ENCODE measurements at regions not wholly inside any gene's neighbourhood (a gene's known extent, or its start where the extent isn't known, plus 50 kb on each side); places are given as distances from the start of the nearest gene placed in this dataset.

GRCh38 chr16:75899163-75899562, 172.9 kb upstream of the CPHXL start:
- intact Hi-C loops (cut with micrococcal nuclease; ENCODE audit: unreplicated experiment) (no loop called here), in situ Hi-C loops (cut with HindIII; ENCODE audit: low pct_unique_long_range_greater_than_20kb, low sequenced_read_pairs) (no loop called here)
- Histone ChIP-seq H3K36me3 (ENCODE audit: control insufficient read depth, insufficient read depth, low read length) (no peaks in the 10 kb centered on the region), H3K4me1 (ENCODE audit: control insufficient read depth, insufficient read depth, low read length) (no peaks in the 10 kb centered on the region), H3K27ac (ENCODE audit: low read length) (no peak overlapping the region), H3K4me3 (ENCODE audit: low read depth in 2 of 2, low read length in 2 of 2) (no peak overlapping the region), H3K9me3 (ENCODE audit: control insufficient read depth, insufficient read depth, low read depth, low read length) (no peaks in the 10 kb centered on the region), H3K27me3 (ENCODE audit: control insufficient read depth, insufficient read depth, low read length) (no peaks in the 10 kb centered on the region)
- TF ChIP-seq TCF7L2 (IDR thresholded peaks at IDR 0.05; ENCODE audit: low read depth, low read length) (no peak), POLR2AphosphoS5 (IDR thresholded peaks at IDR 0.05; ENCODE audit: low read depth, low read length) (no peak), SIN3A (IDR thresholded peaks at IDR 0.05; ENCODE audit: borderline replicate concordance, insufficient read depth, low read depth, low read length) (no peak)
- TF ChIP-seq, protein P1, sequence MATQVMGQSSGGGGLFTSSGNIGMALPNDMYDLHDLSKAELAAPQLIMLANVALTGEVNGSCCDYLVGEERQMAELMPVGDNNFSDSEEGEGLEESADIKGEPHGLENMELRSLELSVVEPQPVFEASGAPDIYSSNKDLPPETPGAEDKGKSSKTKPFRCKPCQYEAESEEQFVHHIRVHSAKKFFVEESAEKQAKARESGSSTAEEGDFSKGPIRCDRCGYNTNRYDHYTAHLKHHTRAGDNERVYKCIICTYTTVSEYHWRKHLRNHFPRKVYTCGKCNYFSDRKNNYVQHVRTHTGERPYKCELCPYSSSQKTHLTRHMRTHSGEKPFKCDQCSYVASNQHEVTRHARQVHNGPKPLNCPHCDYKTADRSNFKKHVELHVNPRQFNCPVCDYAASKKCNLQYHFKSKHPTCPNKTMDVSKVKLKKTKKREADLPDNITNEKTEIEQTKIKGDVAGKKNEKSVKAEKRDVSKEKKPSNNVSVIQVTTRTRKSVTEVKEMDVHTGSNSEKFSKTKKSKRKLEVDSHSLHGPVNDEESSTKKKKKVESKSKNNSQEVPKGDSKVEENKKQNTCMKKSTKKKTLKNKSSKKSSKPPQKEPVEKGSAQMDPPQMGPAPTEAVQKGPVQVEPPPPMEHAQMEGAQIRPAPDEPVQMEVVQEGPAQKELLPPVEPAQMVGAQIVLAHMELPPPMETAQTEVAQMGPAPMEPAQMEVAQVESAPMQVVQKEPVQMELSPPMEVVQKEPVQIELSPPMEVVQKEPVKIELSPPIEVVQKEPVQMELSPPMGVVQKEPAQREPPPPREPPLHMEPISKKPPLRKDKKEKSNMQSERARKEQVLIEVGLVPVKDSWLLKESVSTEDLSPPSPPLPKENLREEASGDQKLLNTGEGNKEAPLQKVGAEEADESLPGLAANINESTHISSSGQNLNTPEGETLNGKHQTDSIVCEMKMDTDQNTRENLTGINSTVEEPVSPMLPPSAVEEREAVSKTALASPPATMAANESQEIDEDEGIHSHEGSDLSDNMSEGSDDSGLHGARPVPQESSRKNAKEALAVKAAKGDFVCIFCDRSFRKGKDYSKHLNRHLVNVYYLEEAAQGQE (IDR thresholded peaks at IDR 0.05; ENCODE audit: insufficient read depth in 1 of 2, low read depth in 2 of 2, low read length in 1 of 2): no peak
- TF ChIP-seq, protein P2, sequence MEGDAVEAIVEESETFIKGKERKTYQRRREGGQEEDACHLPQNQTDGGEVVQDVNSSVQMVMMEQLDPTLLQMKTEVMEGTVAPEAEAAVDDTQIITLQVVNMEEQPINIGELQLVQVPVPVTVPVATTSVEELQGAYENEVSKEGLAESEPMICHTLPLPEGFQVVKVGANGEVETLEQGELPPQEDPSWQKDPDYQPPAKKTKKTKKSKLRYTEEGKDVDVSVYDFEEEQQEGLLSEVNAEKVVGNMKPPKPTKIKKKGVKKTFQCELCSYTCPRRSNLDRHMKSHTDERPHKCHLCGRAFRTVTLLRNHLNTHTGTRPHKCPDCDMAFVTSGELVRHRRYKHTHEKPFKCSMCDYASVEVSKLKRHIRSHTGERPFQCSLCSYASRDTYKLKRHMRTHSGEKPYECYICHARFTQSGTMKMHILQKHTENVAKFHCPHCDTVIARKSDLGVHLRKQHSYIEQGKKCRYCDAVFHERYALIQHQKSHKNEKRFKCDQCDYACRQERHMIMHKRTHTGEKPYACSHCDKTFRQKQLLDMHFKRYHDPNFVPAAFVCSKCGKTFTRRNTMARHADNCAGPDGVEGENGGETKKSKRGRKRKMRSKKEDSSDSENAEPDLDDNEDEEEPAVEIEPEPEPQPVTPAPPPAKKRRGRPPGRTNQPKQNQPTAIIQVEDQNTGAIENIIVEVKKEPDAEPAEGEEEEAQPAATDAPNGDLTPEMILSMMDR (IDR thresholded peaks at IDR 0.05): no peak
- DNase-seq (ENCODE audit: low read depth, low spot score) (no peak), ATAC-seq (no peak)
- no TSS peak for BruUV-seq (replicated peaks)
- ChIA-PET CTCF (no interaction called here), POLR2A (no interaction called here)

DNA sequence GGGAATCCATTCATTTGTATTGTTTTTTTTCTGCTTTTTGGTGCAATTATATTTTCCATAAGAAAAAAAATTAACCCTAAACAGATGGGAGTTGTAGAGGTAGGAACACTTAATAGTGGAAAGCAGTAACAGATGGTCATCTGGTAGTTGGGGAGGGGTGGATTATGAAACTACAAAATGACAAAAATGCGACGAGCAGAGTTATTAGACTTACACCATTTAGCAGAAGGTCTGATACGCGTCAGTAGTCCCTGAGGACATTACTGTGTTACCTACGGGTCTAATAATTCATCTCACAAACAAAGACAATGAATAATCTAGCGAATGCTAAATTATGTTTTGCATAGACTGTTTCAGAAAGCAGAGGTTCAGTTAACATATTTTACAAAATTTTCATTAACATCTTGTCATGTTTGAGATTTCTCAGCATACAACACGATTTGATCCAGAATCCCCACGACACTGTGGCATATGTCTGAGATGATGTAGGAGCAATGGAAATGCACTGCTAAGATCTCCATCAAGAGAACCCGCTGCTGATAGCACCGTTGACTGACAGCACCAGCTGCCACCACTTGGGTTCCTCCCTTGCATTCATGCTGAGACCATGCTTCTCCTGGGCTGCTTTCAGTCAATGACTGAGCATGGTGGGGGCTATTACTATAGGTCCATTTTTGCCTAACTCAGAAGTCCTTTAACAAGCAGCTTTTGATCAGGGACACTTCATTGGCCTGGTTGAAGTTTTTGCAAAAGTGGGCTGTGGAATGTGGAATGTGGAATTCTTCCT, 182.2 kb upstream of the CPHXL start:
- Histone ChIP-seq H3K27ac (ENCODE audit: low read length) (no peak overlapping the region), H3K9me3 (ENCODE audit: control insufficient read depth, insufficient read depth, low read depth, low read length) (no peaks in the 10 kb centered on the region), H3K36me3 (ENCODE audit: control insufficient read depth, insufficient read depth, low read length) (no peaks in the 10 kb centered on the region), H3K27me3 (ENCODE audit: control insufficient read depth, insufficient read depth, low read length) (no peaks in the 10 kb centered on the region), H3K4me3 (ENCODE audit: low read depth in 2 of 2, low read length in 2 of 2) (no peak overlapping the region), H3K4me1 (ENCODE audit: control insufficient read depth, insufficient read depth, low read length) (no peaks in the 10 kb centered on the region)
- ChIA-PET POLR2A (no interaction called here), CTCF (no interaction called here)
- intact Hi-C loops (cut with micrococcal nuclease; ENCODE audit: unreplicated experiment) (no loop called here), in situ Hi-C loops (cut with HindIII; ENCODE audit: low pct_unique_long_range_greater_than_20kb, low sequenced_read_pairs) (no loop called here)
- ATAC-seq (no peak), DNase-seq (ENCODE audit: low read depth, low spot score) (no peak)
- BruUV-seq (replicated peaks): no TSS peak
- no peak for TF ChIP-seq TCF7L2 (IDR thresholded peaks at IDR 0.05; ENCODE audit: low read depth, low read length)
- TF ChIP-seq, protein P1 (IDR thresholded peaks at IDR 0.05; ENCODE audit: insufficient read depth in 1 of 2, low read depth in 2 of 2, low read length in 1 of 2): no peak
- TF ChIP-seq, protein P2 (IDR thresholded peaks at IDR 0.05): no peak
- TF ChIP-seq POLR2AphosphoS5 (IDR thresholded peaks at IDR 0.05; ENCODE audit: low read depth, low read length): no peak
- no peak for TF ChIP-seq SIN3A (IDR thresholded peaks at IDR 0.05; ENCODE audit: borderline replicate concordance, insufficient read depth, low read depth, low read length)
